ENCODE measurements at regions not wholly inside any gene's neighbourhood (a gene's known extent, or its start where the extent isn't known, plus 50 kb on each side); places are given as distances from the start of the nearest gene placed in this dataset.
"Not testable (repeated sequence)": the region's sequence is repeated elsewhere in the genome, so short reads cannot be mapped to it uniquely, and the experiment has no call there.

DNA sequence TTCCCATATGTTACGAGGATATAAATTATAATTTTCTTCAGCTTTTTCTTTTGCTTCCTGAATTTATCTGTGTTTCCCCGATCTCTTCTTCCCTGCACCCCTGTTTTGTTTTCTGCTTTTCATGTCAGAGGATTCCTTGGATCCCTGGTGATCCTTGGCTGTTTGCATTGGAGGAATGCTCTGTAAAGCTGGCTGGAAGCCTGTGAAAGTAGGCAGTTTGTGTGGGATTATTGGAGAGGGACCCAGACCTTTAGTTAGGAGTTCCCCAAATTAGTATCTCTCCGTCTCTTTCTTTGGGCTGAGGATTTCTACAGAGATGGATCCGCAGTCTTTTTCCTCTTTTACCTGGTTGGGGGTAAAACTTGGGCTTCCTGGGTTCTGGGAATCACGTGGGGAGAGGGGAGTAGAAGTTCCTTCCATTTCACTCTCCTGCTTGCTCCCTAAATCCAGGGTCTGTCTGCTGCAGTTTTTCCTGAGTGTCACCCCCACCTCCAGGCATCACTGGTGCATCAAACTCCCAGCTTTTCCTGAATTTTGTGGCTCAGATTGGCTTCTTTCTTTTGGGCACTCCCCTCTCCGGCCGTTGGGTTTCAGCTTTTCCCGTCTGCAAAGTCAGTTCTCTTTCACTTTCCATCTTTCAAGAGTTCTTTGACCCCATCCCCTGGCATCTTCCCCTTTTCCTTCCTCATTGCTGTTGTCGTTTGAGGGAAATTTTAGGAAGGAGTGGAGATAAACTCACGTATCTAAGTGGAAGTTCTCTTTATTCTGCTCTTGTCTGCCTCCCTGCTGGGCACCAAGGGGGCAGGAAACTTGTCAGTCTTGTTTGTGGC is 79.1 kb upstream of the ALX4 start:
- H3K79me2 ChIP-seq (ENCODE audit: insufficient read depth, low read length), result no peaks in the 10 kb centered on the region
- H3K4me1 ChIP-seq (ENCODE audit: insufficient read depth, low read length), result no peaks in the 10 kb centered on the region
- no peak overlapping the region for H3K4me3 ChIP-seq (ENCODE audit: low read depth in 1 of 2, low read length in 2 of 2)
- DNase-seq (no peak), ATAC-seq (ENCODE audit: insufficient read depth, low read depth) (no peak)
- no peaks in the 10 kb centered on the region for H3K36me3 ChIP-seq (ENCODE audit: insufficient read depth, low read length)
- H2AFZ ChIP-seq (ENCODE audit: low read depth, low read length), result no peak overlapping the region
- no peaks in the 10 kb centered on the region for H3K27me3 ChIP-seq (ENCODE audit: insufficient read depth, low read length, poor library complexity)
- H3K9ac ChIP-seq (ENCODE audit: low read depth, low read length), result no peak overlapping the region
- no peaks in the 10 kb centered on the region for H4K20me1 ChIP-seq (ENCODE audit: insufficient read depth, low read length)
- no peak overlapping the region for H3K27ac ChIP-seq (ENCODE audit: low read length)
- no peak for TF ChIP-seq EZH2 (IDR thresholded peaks at IDR 0.05; ENCODE audit: borderline replicate concordance, low read depth, low read length, severe bottlenecking)
- TF ChIP-seq, protein P1, sequence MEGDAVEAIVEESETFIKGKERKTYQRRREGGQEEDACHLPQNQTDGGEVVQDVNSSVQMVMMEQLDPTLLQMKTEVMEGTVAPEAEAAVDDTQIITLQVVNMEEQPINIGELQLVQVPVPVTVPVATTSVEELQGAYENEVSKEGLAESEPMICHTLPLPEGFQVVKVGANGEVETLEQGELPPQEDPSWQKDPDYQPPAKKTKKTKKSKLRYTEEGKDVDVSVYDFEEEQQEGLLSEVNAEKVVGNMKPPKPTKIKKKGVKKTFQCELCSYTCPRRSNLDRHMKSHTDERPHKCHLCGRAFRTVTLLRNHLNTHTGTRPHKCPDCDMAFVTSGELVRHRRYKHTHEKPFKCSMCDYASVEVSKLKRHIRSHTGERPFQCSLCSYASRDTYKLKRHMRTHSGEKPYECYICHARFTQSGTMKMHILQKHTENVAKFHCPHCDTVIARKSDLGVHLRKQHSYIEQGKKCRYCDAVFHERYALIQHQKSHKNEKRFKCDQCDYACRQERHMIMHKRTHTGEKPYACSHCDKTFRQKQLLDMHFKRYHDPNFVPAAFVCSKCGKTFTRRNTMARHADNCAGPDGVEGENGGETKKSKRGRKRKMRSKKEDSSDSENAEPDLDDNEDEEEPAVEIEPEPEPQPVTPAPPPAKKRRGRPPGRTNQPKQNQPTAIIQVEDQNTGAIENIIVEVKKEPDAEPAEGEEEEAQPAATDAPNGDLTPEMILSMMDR (IDR thresholded peaks at IDR 0.05; ENCODE audit: borderline replicate concordance, extremely low read depth, low read length, poor library complexity, severe bottlenecking), result no peak
- H3K9me3 ChIP-seq (ENCODE audit: insufficient read depth, low read length, severe bottlenecking), result peaks cover 5% of the 10 kb centered on the region
- H3K4me2 ChIP-seq (ENCODE audit: insufficient read depth, low read length), result no peak overlapping the region

DNA sequence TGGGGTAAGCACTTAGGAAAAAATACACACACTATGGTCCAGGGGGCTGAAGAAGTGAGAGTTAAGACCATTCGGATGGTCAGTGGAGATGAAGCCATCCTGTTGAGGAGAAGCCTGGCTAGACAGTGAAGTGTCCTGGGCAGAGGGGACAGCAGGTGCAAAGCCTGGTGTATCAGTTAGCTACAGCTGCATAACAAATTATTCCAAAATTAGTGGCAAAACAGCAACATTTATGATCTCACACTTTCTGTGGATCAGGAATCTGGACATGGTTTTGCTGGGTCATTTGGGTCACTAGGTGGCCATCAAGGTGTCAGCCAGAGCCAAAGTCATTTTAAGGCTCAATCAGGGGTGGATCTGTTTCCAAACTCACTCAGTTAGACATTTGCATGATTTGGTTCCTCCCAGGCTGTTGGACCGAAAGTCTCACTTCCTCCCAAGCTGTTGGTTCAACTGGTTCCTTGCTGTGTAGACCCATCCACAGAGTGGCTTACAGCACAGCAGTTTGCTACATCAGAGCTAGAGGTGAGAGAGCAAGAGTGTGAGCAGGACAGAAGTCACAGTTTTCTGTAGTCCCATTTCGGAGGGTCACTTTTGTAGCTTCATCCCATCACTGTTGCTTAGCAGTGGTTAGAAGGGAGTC is 80.1 kb upstream of the ALX4 start:
- Histone ChIP-seq H3K27ac (ENCODE audit: low read length) (no peak overlapping the region), H3K9ac (ENCODE audit: low read depth, low read length) (no peak overlapping the region), H4K20me1 (ENCODE audit: insufficient read depth, low read length) (no peaks in the 10 kb centered on the region), H3K36me3 (ENCODE audit: insufficient read depth, low read length) (no peaks in the 10 kb centered on the region), H3K4me3 (ENCODE audit: low read depth in 1 of 2, low read length in 2 of 2) (no peak overlapping the region), H3K4me2 (ENCODE audit: insufficient read depth, low read length) (no peak overlapping the region), H2AFZ (ENCODE audit: low read depth, low read length) (no peak overlapping the region), H3K27me3 (ENCODE audit: insufficient read depth, low read length, poor library complexity) (no peaks in the 10 kb centered on the region), H3K79me2 (ENCODE audit: insufficient read depth, low read length) (no peaks in the 10 kb centered on the region), H3K4me1 (ENCODE audit: insufficient read depth, low read length) (no peaks in the 10 kb centered on the region), H3K9me3 (ENCODE audit: insufficient read depth, low read length, severe bottlenecking) (peaks cover 5% of the 10 kb centered on the region)
- DNase-seq, result no peak
- TF ChIP-seq, protein P1 (IDR thresholded peaks at IDR 0.05; ENCODE audit: borderline replicate concordance, extremely low read depth, low read length, poor library complexity, severe bottlenecking), result no peak
- no peak for TF ChIP-seq EZH2 (IDR thresholded peaks at IDR 0.05; ENCODE audit: borderline replicate concordance, low read depth, low read length, severe bottlenecking)
- no peak for ATAC-seq (ENCODE audit: insufficient read depth, low read depth)

DNA sequence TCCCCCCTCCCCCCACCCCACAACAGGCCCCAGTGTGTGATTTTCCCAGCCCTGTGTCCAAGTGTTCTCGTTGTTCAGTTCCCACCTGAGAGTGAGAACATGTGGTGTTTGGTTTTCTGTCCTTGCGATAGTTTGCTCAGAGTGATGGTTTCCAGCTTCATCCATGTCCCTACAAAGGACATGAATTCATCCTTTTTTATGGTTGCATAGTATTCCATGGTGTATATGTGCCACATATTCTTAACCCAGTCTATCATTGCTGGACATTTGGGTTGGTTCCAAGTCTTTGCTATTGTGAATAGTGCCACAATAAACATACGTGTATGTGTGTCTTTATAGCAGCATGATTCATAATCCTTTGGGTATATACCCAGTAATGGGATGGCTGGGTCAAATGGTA is 81.1 kb upstream of the ALX4 start:
- DNase-seq; H3K9me3 ChIP-seq (ENCODE audit: insufficient read depth, low read length, severe bottlenecking); H3K36me3 ChIP-seq (ENCODE audit: insufficient read depth, low read length); H2AFZ ChIP-seq (ENCODE audit: low read depth, low read length); H3K4me1 ChIP-seq (ENCODE audit: insufficient read depth, low read length); H3K27me3 ChIP-seq (ENCODE audit: insufficient read depth, low read length, poor library complexity); H3K4me3 ChIP-seq (ENCODE audit: low read depth in 1 of 2, low read length in 2 of 2); H3K4me2 ChIP-seq (ENCODE audit: insufficient read depth, low read length); H3K9ac ChIP-seq (ENCODE audit: low read depth, low read length); H3K79me2 ChIP-seq (ENCODE audit: insufficient read depth, low read length); H3K27ac ChIP-seq (ENCODE audit: low read length); ATAC-seq (ENCODE audit: insufficient read depth, low read depth); H4K20me1 ChIP-seq (ENCODE audit: insufficient read depth, low read length): not testable (repeated sequence)

DNA sequence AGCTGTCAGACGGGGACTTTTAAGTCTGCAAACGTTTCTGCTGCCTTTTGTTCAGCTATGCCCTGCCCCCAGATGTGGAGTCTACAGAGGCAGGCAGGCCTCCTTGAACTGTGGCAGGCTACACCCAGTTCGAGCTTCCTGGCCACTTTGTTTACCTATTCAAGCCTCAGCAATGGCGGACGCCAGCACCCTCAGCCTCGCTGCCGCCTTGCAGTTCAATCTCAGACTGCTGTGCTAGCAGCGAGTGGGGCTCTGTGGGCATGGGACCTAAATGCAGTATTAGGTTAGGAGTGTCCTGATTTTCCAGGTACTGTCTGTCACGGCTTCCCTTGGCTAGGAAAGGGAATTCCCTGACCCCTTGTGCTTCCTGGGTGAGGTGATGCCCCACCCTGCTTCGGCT is 86.8 kb upstream of the ALX4 start:
- H3K4me1 ChIP-seq (ENCODE audit: insufficient read depth, low read length); H3K4me3 ChIP-seq (ENCODE audit: low read depth in 1 of 2, low read length in 2 of 2); H4K20me1 ChIP-seq (ENCODE audit: insufficient read depth, low read length): not testable (repeated sequence)

More for the DNA sequence above, 86.8 kb upstream of the ALX4 start:
- H3K4me2 ChIP-seq (ENCODE audit: insufficient read depth, low read length); H3K9ac ChIP-seq (ENCODE audit: low read depth, low read length); H3K79me2 ChIP-seq (ENCODE audit: insufficient read depth, low read length); H3K9me3 ChIP-seq (ENCODE audit: insufficient read depth, low read length, severe bottlenecking); H2AFZ ChIP-seq (ENCODE audit: low read depth, low read length); ATAC-seq (ENCODE audit: insufficient read depth, low read depth); H3K27me3 ChIP-seq (ENCODE audit: insufficient read depth, low read length, poor library complexity); DNase-seq; H3K36me3 ChIP-seq (ENCODE audit: insufficient read depth, low read length); H3K27ac ChIP-seq (ENCODE audit: low read length): not testable (repeated sequence)
